ENCODE measurements at regions not wholly inside any gene's neighbourhood (a gene's known extent, or its start where the extent isn't known, plus 50 kb on each side); places are given as distances from the start of the nearest gene placed in this dataset.

- DNase-seq: no peak
Measured at GRCh38 chr1:60419023-60419422, 345.5 kb upstream of the C1orf87 start.

GRCh38 chr1:60415696-60416095, 342.1 kb upstream of the C1orf87 start:
- peak; percentile 64 for DNase-seq

- no peak for DNase-seq
Measured at GRCh38 chr1:60413091-60413490, 339.5 kb upstream of the C1orf87 start.

- no peak for DNase-seq
Measured at GRCh38 chr1:60411591-60411990, 338.0 kb upstream of the C1orf87 start.

GRCh38 chr1:60402816-60403215, 329.2 kb upstream of the C1orf87 start:
- DNase-seq: no peak

- DNase-seq: no peak
Measured at GRCh38 chr1:60402216-60402615, 328.6 kb upstream of the C1orf87 start.

- no peak for DNase-seq
Measured at GRCh38 chr1:60394436-60394835, 320.9 kb upstream of the C1orf87 start.

- DNase-seq: no peak
Measured at GRCh38 chr1:60390593-60391282, 317.2 kb upstream of the C1orf87 start.

- DNase-seq: peak; percentile 39
Measured at GRCh38 chr1:60388092-60388987, 314.8 kb upstream of the C1orf87 start.

- DNase-seq: no peak
Measured at GRCh38 chr1:60387175-60387574, 313.6 kb upstream of the C1orf87 start.

GRCh38 chr1:60386249-60386648, 312.7 kb upstream of the C1orf87 start:
- no peak for DNase-seq

GRCh38 chr1:60376196-60376595, 302.6 kb upstream of the C1orf87 start:
- DNase-seq: no peak

GRCh38 chr1:60374537-60374936, 301.0 kb upstream of the C1orf87 start:
- DNase-seq: no peak

GRCh38 chr1:60367532-60367931, 294.0 kb upstream of the C1orf87 start:
- no peak for DNase-seq

- no peak for DNase-seq
Measured at GRCh38 chr1:60359431-60359830, 285.9 kb upstream of the C1orf87 start.

GRCh38 chr1:60350531-60350930, 277.0 kb upstream of the C1orf87 start:
- DNase-seq: no peak

- no peak for DNase-seq
Measured at GRCh38 chr1:60348884-60349283, 275.3 kb upstream of the C1orf87 start.

GRCh38 chr1:60345621-60346020, 272.1 kb upstream of the C1orf87 start:
- no peak for DNase-seq

- DNase-seq: no peak
Measured at GRCh38 chr1:60345049-60345448, 271.5 kb upstream of the C1orf87 start.

- no peak for DNase-seq
Measured at GRCh38 chr1:60343736-60344135, 270.2 kb upstream of the C1orf87 start.

GRCh38 chr1:60342569-60342968, 269.0 kb upstream of the C1orf87 start:
- no peak for DNase-seq

- peak; percentile 65 for DNase-seq
Measured at GRCh38 chr1:60341274-60341673, 267.7 kb upstream of the C1orf87 start.

GRCh38 chr1:60331647-60332046, 258.1 kb upstream of the C1orf87 start:
- no peak for DNase-seq

GRCh38 chr1:60329651-60330050, 256.1 kb upstream of the C1orf87 start:
- no peak for DNase-seq
